COLO668 (cell line): ENCODE measurements at regions not wholly inside any gene's neighbourhood (a gene's known extent, or its start where the extent isn't known, plus 50 kb on each side); places are given as distances from the start of the nearest gene placed in this dataset.

Experiments
- DNase-seq: peaks from one replicate; lab custom pipeline; 2025; ENCODE audit not compliant: unreplicated experiment; lab: John Stamatoyannopoulos, UW

GRCh38 chr10:105807935-105808587, 1167.0 kb downstream of the SORCS3 start:
- no peak for DNase-seq

DNA sequence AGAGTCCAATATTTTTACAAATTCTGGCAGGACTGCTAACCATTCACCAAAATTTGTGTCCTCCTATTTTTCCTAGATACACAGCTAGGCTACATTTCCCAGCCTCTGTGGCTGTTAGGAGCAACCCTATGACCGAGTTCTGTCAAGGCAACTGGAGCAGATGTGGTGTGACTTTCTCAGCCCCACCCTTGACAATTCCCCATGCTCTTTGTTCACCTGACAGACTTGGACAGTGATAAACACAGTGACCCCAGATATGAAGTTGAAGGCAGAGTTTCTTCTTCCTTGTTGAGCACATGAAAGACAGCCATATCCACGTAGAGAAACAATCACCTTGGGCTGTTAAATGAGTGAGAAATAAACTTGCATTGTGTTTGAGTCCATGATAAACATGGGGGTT, 1162.1 kb downstream of the SORCS3 start:
- no peak for DNase-seq

- DNase-seq, result no peak
Observed at GRCh38 chr10:105800641-105801040, 1159.6 kb downstream of the SORCS3 start.

GRCh38 chr10:105798328-105798889, 1157.3 kb downstream of the SORCS3 start:
- no peak for DNase-seq

DNA sequence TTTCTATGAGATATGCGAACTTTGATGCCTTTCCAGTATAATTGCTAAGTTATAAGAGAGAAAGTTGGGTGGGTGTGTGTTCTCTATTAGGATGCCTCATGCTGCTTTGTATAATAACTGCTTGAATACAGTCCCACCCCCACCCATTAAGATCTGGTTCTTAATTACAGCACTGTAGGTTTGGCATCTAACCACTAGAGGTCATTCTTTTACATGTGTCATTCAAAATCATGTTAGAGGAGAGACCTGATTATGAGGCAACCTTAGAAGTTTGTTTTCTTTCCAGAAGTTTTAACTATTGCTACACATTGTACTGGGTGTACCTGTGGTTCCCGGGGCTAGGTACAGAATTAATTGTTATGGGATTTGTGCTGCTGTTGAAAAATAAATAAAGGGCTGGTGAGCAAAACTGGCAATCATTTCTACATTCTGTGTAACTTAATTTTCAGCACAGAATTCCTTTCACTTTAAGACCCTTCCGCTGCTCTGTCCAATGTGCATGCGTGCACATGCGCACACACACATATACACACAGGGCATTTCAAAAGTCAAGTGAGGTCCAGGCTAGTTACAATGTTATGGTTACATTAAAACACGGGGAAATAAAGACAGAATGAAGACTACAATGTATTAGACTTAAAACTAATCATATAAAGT, 1156.3 kb downstream of the SORCS3 start:
- DNase-seq, result no peak

- no peak for DNase-seq
Observed at GRCh38 chr10:105793071-105793470, 1152.0 kb downstream of the SORCS3 start.

DNA sequence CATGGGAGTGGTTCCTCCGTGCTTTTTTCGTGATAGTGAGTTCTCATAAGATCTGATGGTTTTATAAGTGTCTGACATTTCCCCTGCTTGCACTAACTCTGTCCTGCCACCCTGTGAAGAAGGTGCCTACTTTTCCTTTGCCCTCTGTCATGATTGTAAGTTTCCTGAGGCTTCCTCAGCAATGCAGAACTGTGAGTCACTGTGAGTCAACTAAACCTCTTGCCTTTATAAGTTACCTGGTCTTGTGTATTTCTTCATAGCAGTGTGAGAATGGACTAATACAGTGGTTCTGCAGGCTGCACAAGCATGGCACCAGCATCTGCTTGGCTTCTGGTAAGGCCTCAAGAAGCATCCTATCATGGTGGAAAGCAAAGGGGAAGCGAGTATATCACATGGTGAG, 1144.6 kb downstream of the SORCS3 start:
- no peak for DNase-seq

DNA sequence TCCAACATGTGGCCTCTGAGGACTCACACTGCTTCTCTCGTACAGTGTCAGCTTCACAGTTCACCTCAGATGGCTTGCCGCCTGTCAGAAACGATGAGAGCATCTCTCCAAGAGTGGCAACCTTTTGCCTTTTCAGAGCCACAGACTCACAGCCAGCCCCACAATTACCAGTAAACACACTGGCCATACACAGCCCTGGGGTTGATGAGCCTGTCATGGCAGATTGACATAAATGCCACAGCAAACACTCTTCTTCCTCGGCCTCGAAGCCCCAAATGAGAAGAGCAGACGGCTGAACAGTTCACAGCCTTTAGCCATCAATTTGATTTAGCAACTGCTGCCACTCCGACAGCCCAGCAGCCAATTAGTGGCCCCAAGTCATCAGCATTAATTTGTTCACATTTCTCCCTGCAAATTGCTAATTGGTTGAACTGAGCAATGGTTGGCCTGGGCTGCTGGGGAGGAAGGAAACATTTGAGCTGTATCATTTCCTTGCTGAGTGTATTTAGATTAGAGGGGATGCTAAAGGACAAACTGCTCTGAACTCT, 1142.9 kb downstream of the SORCS3 start:
- DNase-seq, result no peak

- DNase-seq, result no peak
Observed at GRCh38 chr10:105774881-105775280, 1133.8 kb downstream of the SORCS3 start.

DNA sequence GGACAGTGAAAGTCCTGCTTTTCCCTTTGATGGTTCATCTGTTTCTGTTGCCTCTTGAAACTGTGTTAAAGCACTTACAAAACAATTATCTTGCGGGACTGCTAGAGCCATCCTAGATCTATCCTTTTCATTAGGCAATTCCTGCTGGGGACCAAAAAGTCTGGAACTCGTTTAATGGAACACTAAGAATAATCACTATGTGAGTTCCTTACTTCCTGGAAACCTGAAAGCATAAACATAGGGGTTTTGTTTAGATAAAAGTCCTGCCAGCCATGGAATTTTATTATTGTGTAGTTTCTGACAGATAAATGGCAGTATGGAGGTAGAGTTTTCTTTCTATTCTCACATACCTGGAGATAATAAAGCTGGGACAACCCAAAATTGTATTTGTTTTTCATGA, 1133.3 kb downstream of the SORCS3 start:
- no peak for DNase-seq

DNA sequence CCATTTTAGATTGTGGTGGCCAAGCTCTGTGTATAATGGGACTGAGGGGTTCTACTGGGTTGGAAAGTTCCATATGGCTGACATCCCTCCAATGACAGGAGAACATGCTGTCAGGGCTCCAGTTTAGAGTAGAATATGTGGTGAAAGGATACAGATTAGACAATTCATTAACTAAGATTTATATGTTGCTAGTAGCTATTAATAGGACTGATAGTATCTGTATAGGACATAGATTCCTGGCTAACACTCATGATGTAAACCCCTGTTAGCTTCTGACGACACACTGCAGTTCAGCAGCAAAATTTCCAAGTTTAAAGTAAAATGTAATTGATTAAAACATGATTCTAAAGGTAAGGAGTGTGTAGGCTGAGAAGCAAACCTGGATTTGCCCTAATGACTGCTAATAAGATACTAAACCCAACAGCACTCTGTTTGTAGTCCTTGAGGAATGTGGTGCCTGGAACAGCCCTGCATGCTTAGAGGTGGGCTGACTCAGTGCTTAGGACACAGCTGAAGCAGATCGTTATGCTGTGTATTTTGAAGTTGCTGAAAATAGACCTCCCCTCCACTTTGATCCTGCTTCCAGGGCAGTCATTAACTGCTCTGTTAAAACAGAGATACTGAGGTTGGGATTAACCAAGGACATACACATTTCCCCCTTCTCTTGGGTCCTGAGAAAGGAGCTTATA, 1129.6 kb downstream of the SORCS3 start:
- no peak for DNase-seq

- DNase-seq, result no peak
Observed at GRCh38 chr10:105769248-105770184, 1128.4 kb downstream of the SORCS3 start.

DNA sequence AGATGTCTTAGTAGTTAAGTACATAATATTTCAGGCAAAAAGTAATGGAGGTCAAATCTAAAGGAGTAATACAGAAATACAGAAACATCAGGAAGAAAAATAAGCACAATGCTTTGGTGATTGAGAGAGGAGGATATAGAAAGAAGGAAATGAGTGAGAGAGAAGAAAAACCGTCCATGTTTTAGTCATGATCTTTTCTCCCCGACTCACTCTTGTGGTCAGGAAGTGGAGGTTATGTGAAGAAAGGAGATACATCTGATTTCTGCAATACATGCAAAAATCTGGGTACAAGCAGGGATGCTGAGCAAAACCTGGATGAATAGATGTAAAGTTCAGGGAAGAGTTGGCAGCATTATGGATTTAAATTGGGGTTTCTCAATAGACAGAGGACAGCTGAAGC, 1122.5 kb downstream of the SORCS3 start:
- DNase-seq, result no peak

- no peak for DNase-seq
Observed at GRCh38 chr10:105761576-105762260, 1120.6 kb downstream of the SORCS3 start.

- no peak for DNase-seq
Observed at GRCh38 chr10:105759669-105760068, 1118.6 kb downstream of the SORCS3 start.

DNA sequence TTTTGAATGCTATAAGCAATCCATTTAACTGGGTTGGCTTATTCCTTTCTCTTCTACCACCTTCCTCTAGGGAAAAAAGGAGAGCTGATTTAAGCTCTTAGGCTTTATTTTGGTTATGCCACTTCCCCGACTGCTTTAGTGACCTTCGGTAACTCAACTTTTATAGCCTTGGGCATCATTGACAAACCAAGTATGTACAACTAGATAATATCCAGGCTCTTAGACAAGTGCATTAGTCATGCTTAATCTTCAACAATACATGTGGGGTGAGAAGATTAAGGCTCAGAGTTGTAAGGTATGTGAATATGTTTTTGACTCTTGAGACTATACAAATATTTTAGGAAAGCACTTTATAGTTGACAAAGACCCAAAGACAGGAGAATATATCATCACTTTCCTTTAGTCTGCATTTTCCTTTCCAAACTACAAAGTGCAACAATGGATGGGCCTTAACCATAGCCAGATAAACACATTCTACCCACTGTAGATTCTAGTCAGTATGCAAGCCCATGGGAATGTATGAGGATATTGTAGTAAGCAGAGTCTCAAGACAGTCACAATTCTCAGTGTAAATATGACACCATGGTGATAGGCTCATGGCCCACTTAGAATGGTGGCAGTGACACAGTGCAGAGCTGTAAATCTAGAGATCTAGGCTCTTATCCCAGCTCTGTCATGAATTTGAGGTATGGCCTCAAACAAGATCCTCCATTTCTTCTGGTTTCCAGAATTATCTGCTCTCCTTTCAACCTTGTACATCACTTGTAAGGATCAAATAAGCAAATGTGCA, 1117.3 kb downstream of the SORCS3 start:
- no peak for DNase-seq

DNA sequence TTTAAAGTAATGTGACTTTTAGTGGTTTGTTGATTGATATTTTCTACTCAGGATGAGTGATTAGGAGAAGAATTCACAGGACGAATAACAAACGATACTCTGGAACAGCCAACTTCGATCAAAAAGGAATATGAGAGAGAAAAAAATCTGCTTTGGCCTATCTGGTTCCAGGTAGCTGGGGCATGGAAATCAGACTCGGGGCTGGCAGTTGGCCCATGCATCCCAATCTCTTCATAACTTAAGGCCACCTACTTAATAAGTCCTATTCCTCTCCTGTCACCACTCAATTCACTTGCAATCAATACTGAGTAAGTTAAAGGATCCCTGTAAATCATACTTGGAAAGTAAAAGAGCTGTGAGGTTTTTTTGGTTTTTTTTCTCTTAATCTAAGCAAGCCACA, 1116.2 kb downstream of the SORCS3 start:
- no peak for DNase-seq

GRCh38 chr10:105756386-105756785, 1115.3 kb downstream of the SORCS3 start:
- no peak for DNase-seq

DNA sequence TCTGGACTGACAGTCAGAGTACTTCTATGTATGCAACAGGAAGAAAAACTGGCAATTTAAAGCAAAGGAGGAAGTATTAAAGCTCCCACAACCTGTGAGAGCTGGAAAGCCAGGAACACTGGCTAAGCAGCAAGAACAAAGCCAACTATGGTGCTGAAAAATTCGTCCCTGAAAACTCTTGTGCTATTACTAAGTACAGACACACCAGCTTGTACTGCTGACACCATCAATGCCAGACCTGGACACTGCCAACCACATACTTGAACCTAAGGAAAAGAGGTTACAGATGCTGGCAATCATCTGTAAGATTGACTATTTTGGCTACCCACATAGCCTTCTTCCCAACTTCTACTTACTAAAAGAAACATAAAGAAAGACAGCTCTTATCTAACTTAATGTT, 1110.6 kb downstream of the SORCS3 start:
- DNase-seq, result no peak
